Eye (tissue), 1 donor: ENCODE measurements at regions not wholly inside any gene's neighbourhood (a gene's known extent, or its start where the extent isn't known, plus 50 kb on each side); places are given as distances from the start of the nearest gene placed in this dataset.
"Not testable (repeated sequence)": the region's sequence is repeated elsewhere in the genome, so short reads cannot be mapped to it uniquely, and the experiment has no call there.

ENCODE experiments used
- DNase-seq: peaks from one replicate; pipeline ENCODE4 v3.0.0-alpha.2; 2015

GRCh38 chr7:126166645-126167044 is 1086.1 kb downstream of the GRM8 start:
- no peak for DNase-seq

DNA sequence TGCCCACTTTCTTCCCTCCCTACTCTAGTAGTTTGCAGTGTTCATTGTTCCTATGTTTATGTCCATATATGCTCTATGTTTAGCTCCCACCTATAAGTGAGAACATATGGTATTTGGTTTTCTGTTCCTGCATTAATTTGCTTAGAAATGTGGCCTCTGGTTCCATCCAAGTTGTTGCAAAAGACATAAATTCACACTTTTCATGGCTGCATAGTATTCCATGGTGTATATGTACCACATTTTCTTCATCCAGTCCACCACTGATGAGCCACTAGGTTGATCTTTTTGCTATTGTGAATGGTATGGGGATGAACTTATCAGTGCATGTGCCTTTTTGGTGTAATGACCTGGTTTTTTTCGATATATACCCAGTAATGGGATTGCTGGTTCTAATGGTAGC is 1089.1 kb downstream of the GRM8 start:
- no peak for DNase-seq

- no peak for DNase-seq
These were observed 1095.3 kb downstream of the GRM8 start for GRCh38 chr7:126157391-126157790.

DNA sequence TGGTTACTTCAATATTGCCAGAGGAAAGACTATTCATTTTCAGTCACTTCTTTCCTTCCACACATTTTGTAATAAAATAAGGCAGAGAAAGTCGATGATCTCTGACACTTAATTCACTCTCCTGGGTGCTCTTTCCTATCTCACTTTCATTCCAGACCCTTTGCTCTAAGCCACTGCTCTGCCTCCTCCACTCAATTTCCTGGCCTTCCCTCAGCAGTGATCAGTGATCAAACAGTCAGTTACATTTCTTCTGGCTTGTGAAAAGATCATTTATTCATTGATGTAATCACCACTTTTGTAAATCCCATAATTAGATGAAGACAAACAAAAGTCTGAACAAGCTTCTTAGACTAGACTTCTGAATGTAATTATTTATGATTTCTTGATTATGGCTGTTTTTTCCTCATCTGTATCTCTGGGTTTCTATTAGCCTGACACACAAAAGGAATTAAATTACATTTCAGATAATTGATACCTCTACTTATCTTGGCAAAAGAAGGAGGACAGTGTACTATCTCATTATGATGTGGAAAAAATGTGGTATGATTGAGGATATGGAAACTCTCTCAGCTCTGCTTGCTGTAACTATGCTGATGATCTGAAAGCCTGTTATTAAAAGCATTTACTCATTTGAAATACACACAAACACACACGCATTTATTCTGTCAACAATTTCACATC is 1102.3 kb downstream of the GRM8 start:
- DNase-seq: no peak

DNA sequence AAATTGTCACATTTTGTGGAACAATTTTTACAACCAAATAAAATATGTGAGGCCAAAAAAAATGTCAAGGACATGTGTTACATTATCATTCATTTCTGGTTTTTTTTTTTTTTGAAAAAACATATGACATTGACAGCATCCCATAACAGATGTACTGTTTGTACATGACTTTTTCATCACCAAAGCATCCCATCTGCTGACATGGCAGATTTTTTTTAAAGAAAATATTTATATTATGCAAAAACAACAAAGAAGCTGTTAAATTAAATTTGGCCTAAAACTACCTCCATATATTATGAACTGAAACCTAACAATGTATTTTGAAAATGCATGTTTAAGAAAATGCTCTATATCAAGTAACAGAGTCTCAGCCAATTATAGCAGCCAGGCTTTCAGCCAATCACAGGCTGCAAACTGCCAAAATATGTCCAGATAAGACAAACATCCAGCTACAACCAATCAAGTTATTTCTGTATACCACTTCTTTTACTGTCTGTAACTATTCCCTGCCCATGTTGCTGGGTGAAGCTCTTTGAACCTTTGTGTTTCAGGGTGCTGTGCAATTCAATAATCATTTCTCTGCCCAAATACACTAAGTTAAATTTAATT is 1111.8 kb downstream of the GRM8 start:
- no peak for DNase-seq

- no peak for DNase-seq
These were observed 1132.8 kb downstream of the GRM8 start for GRCh38 chr7:126119981-126120380.

GRCh38 chr7:126103582-126103981 is 1149.2 kb downstream of the GRM8 start:
- DNase-seq: no peak

- no peak for DNase-seq
These were observed 1153.4 kb upstream of the POT1 start for GRCh38 chr7:126083014-126083413.

DNA sequence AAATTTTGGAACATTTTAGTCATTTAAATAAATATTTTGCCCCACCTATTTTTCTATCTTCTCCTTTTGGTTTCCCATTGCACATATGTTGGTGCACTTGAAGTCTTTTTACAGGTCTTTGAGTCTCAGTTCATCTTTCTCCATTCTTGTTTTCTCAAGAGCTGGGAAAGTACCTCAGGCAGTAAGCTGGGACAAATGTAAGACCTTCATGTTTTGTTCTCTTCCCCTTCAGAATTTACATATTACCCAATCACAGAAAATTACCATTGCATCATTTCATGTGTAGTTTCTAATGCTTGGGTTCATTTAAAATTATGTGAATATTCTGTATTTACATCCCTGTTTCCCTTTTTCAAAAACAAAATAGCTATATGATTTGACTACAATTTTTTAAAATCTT is 1150.0 kb upstream of the POT1 start:
- DNase-seq: no peak

GRCh38 chr7:126079151-126079550 is 1149.5 kb upstream of the POT1 start:
- no peak for DNase-seq

DNA sequence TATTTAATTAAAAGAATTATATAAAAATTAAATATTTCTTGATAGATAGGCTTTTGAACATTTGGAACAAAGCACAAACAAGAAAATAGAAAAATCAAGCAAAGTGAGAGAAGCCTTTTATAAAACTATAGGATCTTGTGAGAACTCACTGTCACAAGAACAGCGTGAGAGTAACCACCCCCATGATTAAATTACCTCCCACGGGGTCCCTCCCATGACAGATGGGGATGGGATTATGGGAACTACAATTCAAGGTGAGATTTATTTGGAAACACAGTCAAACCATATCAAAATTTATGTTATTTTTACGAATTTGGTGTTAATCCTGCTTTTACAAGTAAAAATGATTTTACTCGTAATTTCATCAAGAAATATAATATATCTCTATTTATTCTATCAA is 1136.1 kb upstream of the POT1 start:
- DNase-seq: no peak

DNA sequence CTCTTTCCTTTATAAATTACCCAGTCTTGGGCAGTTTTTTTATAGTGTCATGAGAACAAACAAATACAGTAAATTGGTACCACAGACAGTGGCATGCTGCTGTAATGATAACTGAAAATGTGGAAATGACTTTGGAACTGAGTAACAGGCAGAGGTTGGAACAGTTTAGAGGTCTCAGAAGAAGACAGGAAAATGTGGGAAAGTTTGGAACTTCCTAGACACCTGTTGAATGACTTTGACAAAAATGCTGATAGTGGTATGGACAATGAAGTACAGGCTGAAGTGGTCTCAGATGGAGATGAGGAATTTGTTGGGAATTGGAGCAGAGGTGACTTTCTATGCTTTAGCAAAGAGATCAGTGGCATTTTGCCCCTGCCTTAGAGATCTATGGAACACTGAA is 1128.4 kb upstream of the POT1 start:
- DNase-seq: no peak

GRCh38 chr7:126056613-126057012 is 1127.0 kb upstream of the POT1 start:
- not testable (repeated sequence) for DNase-seq

- DNase-seq: no peak
These were observed 1122.6 kb upstream of the POT1 start for GRCh38 chr7:126052229-126052628.

DNA sequence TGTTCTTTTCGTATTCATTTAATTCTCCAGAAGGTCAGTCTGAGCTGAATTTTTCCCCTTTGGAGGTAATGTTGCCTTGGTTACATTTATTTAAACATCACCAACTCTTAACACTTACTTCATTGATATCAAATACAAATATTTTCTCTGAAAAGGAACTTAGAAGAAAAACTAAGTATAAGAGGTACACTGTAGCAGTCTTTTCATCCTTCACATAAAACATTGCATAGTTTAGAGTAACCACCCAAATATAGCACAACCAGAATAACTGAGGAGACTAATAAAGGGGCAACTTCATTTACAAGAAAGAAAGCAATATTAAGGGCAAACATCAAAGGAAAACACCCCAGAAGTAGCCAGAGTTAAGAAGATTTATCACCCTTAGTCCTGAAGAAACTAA is 1115.0 kb upstream of the POT1 start:
- DNase-seq: no peak

GRCh38 chr7:126041472-126041871 is 1111.8 kb upstream of the POT1 start:
- DNase-seq: no peak

DNA sequence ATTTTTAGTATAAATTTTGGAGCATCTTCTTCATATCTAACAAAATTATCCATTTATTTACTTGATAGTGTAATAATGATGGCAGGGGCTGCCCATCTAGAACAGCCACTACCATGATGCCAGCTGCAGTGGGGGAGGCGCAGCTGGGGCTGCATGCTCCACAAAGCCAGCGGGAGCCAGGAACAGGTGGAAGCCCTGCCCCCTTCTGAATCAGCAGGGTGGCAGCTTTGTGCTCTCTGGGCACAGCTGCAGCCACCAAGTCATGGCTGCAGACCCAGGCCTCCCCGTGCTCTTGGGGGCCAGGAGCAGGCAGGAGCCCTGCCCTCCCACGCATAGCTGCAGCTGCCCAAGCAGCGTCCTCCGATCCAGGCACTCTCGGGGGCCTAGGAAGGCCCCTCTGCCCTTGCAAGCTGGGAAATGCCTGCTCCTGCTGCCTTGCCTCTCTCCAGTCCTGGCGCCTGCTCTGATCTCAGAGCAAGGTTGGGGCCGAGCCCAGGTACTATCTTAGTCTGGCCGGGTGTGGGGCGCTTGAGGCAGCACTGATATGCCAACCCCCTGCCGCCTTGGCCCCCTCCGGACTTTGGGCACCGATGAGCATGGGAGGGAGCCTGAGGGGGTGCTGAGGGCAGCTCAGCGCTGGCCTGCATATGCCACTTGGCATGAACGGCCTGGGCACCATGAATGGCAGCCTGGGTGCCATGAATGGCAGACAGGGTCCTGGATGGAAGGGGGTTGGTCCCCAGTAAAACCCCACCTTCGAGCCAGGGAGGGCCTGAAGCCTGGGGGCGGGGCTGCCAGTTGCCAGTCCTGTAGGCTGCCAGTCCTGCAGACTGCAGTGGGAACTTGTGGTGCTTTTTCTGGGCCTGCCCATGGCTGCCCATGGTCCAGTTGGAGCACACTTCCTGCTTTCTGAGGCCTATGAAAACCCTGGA is 1110.8 kb upstream of the POT1 start:
- no peak for DNase-seq

GRCh38 chr7:126026421-126027088 is 1096.9 kb upstream of the POT1 start:
- DNase-seq: peak; percentile 58

- no peak for DNase-seq
These were observed 1092.8 kb upstream of the POT1 start for GRCh38 chr7:126022452-126022851.

DNA sequence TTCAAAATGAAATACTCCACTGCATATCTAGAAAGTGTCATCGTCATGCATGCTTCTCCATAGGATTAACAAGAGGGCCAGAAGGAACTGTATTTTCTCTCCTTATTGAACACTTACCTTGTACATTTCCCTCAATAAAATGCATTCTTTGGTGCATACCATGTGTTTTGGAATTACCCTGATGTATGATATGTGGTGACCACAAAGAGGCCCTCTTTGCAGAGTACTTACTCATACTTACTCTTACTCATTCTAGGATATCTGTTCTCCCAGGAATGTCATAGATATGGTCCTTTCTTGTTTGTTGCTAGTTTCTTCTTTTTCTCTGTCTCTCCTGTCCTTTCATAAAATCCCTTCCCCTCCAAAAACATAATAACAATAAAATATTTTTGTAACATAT is 1087.1 kb upstream of the POT1 start:
- no peak for DNase-seq

DNA sequence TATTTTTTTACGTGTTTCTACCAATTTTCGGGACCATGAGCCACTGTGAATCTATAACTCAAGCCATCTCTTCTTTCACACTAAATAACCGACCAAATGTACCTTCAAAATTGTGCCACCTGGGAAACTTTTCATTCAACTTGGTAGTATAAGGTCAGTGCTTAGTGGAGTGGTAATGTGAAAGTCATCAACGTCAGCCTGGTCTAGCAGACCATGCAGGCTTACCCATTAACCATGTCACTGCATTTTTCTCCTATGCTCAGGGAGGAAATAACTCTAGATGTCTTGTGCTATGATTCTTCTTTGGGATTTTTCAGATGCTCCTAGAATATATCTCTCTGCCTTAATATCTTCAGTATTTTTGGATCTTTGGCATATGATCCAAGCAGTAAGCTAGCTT is 1075.4 kb upstream of the POT1 start:
- no peak for DNase-seq

GRCh38 chr7:126001349-126001748 is 1071.7 kb upstream of the POT1 start:
- peak; percentile 6 for DNase-seq

- no peak for DNase-seq
These were observed 1055.2 kb upstream of the POT1 start for GRCh38 chr7:125984795-125985194.
